OCI-LY1 (cell line): ENCODE measurements at regions not wholly inside any gene's neighbourhood (a gene's known extent, or its start where the extent isn't known, plus 50 kb on each side); places are given as distances from the start of the nearest gene placed in this dataset.

ENCODE experiments used
- CTCF ChIP-seq: fragments of 200-600 bp; sonication (generic), shearing (Covaris generic); IDR thresholded peaks from 2 replicates; pipeline ENCODE4 v1.5.1; 2017; ENCODE audit warnings: mild to moderate bottlenecking, antibody characterized with exemption, low read length, moderate library complexity, mixed read lengths
- EZH2 ChIP-seq: fragments of 200-600 bp; sonication (generic), shearing (Covaris generic); IDR thresholded peaks from 2 replicates; pipeline ENCODE4 v1.8.0; 2017; ENCODE audit warnings: borderline replicate concordance, mixed run types, mild to moderate bottlenecking, antibody characterized with exemption, low read length, moderate library complexity, mixed read lengths

- TF ChIP-seq CTCF (no peak), EZH2 (no peak)
Observed at GRCh38 chrX:23465985-23466384, 131.3 kb downstream of the PTCHD1 start.
